Gastrocnemius medialis (tissue), 4 donors: ENCODE measurements at regions not wholly inside any gene's neighbourhood (a gene's known extent, or its start where the extent isn't known, plus 50 kb on each side); places are given as distances from the start of the nearest gene placed in this dataset.

Experiments used
- ATAC-seq, 2 donors: fragments of 150-250 bp; one replicate each; pipeline ENCODE4 v1.9.1; 2016
- DNase-seq, 2 donors: peaks; one replicate each; pipeline ENCODE4 v3.0.0-alpha.2; 2019
- H3K27ac ChIP-seq, 4 donors: fragments of 200-600 bp; sonication (generic); 1 replicate in 1 of 4; 2 replicates in 3 of 4; pipeline ENCODE4 v1.5.1; 2016 to 2018; ENCODE audit warnings: mild to moderate bottlenecking in 2 of 4, moderate library complexity in 1 of 4
- H3K27me3 ChIP-seq, 3 donors: fragments of 200-600 bp; sonication (generic) in 2 of 3; 1 replicate in 1 of 3; 2 replicates in 2 of 3; pipeline versions ENCODE4 v1.5.1 to v1.6.0; 2016 to 2019; ENCODE audit warnings: mild to moderate bottlenecking in 1 of 3, moderate library complexity in 1 of 3
- H3K36me3 ChIP-seq, 2 donors: fragments of 200-600 bp; sonication (generic) in 1 of 2; one replicate each; pipeline ENCODE4 v1.5.1; 2017 to 2018
- H3K4me1 ChIP-seq, 2 donors: fragments of 200-600 bp; sonication (generic) in 1 of 2; one replicate each; pipeline ENCODE4 v1.5.1; 2016 to 2017; ENCODE audit warnings: mild to moderate bottlenecking in 2 of 2
- H3K4me3 ChIP-seq, 4 donors: fragments of 200-600 bp; sonication (generic) in 3 of 4; 1 replicate in 1 of 4; 2 replicates in 3 of 4; pipeline ENCODE4 v1.5.1; 2016 to 2019; ENCODE audit warnings: mild to moderate bottlenecking in 2 of 4
- H3K9me3 ChIP-seq, 3 donors: fragments of 200-600 bp; sonication (generic) in 2 of 3; 1 replicate in 1 of 3; 2 replicates in 2 of 3; pipeline ENCODE4 v1.5.1; 2016 to 2019
- POLR2A ChIP-seq, 2 donors: fragments of 450-650 bp; IDR thresholded peaks; one replicate each; pipeline ENCODE4 v1.6.1; 2017; ENCODE audit warnings: antibody characterized with exemption in 2 of 2, mild to moderate bottlenecking in 2 of 2, moderate library complexity in 2 of 2
- in situ Hi-C, 4 donors: fragments of 200-750 bp; cut with MboI; loops; one replicate each; pipeline versions ENCODE4 v1.15.0 to v1.8.0; 2017; ENCODE audit warnings: low sequenced_read_pairs in 4 of 4
- intact Hi-C: fragments of 100-400 bp; cut with DNase I; formaldehyde crosslinking; loops from one replicate; pipeline ENCODE4 v1.15.1; 2023; ENCODE audit warnings: low total_unique reads
- TF ChIP-seq, protein P1 (sequence below), 5 experiments: fragments of 450-650 bp in 3 of 5; fragments of 200-600 bp in 2 of 5; sonication (generic) in 2 of 5; IDR thresholded peaks in 4 of 5; conservative IDR thresholded peaks in 1 of 5; 1 replicate in 4 of 5; 2 replicates in 1 of 5; pipeline ENCODE4 v1.5.1; 2016 to 2019; ENCODE audit warnings: antibody characterized with exemption in 5 of 5, mild to moderate bottlenecking in 3 of 5, moderate library complexity in 3 of 5

DNA sequence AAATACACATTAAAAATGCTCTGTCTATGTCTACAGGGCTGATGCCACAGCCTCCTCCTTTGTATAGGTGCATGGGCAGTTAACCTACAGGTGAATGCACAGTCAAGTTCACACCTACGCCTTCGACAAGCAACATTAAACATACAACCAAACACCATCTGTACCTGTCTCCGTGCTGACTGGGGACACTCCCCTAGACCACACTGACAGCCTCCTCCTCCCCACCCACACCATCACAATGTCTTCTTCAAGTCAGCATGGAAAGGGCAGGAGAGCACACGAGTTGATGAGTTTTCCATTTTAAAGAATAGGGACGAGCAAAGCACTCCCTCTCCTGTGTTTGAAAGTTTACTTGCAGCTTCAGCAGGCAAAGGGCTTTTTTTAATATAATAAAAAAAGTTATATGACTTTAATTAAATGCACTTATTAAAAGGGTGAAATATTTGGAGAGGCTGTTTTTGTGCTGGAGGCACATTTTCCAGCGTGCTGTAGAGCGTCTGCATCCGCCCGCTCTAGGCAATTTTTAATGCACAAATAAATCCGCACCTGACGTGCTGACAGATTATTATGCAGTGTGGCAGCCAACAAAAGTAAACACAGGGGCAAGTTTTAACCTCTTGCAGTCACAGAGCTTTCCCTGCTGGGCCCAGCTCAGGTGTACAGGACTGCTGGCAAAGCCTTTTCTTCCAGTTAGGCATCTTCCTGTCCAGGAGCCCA lies 367.9 kb downstream of the SOX9 start:
- in situ Hi-C loops (no loop called here), intact Hi-C loops (no loop called here)
- H3K36me3 ChIP-seq, result no peaks in the 10 kb centered on the region
- DNase-seq (no peak), ATAC-seq (no peak)
- H3K27ac ChIP-seq, result no peak overlapping the region
- H3K27me3 ChIP-seq, result no peaks in the 10 kb centered on the region
- no peaks in the 10 kb centered on the region for H3K4me1 ChIP-seq
- no peaks in the 10 kb centered on the region for H3K9me3 ChIP-seq
- TF ChIP-seq POLR2A (IDR thresholded peaks at IDR 0.05), result no peak
- TF ChIP-seq, protein P1, sequence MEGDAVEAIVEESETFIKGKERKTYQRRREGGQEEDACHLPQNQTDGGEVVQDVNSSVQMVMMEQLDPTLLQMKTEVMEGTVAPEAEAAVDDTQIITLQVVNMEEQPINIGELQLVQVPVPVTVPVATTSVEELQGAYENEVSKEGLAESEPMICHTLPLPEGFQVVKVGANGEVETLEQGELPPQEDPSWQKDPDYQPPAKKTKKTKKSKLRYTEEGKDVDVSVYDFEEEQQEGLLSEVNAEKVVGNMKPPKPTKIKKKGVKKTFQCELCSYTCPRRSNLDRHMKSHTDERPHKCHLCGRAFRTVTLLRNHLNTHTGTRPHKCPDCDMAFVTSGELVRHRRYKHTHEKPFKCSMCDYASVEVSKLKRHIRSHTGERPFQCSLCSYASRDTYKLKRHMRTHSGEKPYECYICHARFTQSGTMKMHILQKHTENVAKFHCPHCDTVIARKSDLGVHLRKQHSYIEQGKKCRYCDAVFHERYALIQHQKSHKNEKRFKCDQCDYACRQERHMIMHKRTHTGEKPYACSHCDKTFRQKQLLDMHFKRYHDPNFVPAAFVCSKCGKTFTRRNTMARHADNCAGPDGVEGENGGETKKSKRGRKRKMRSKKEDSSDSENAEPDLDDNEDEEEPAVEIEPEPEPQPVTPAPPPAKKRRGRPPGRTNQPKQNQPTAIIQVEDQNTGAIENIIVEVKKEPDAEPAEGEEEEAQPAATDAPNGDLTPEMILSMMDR (IDR thresholded peaks at IDR 0.05 in 4 of 5, conservative IDR thresholded peaks at IDR 0.05 in 1 of 5), result no peak
- no peak overlapping the region for H3K4me3 ChIP-seq

DNA sequence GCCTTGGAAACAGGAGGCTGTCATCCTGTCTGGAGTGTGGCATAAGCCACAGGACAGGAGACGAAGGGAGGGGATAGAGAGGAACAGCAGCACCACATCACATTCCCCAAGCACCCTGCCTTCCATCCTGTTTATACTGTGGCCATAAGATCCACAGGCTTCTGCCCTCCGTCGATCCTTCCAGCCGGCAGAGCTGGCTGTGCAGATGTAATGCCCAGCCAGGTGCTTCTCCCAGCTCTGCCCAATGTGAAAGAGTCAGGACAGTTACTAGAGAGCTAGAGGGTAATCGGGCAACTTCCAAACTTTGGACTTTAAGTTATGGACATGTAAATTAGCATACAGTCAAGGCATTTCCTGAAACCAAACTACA lies 368.4 kb downstream of the SOX9 start:
- ATAC-seq, result no peak
- Histone ChIP-seq H3K27ac (no peak overlapping the region), H3K36me3 (no peaks in the 10 kb centered on the region), H3K4me1 (no peaks in the 10 kb centered on the region), H3K4me3 (no peak overlapping the region), H3K9me3 (no peaks in the 10 kb centered on the region), H3K27me3 (no peaks in the 10 kb centered on the region)
- in situ Hi-C loops, result no loop called here
- no peak for TF ChIP-seq POLR2A (IDR thresholded peaks at IDR 0.05)
- TF ChIP-seq, protein P1 (IDR thresholded peaks at IDR 0.05 in 4 of 5, conservative IDR thresholded peaks at IDR 0.05 in 1 of 5), result no peak
- DNase-seq, result no peak
- intact Hi-C loops, result no loop called here

- no peaks in the 10 kb centered on the region for H3K9me3 ChIP-seq
- H3K4me3 ChIP-seq, result no peak overlapping the region
- H3K27me3 ChIP-seq, result no peaks in the 10 kb centered on the region
- no peak for ATAC-seq
- H3K27ac ChIP-seq, result no peak overlapping the region
- H3K36me3 ChIP-seq, result no peaks in the 10 kb centered on the region
- intact Hi-C loops, result no loop called here
- TF ChIP-seq, protein P1 (IDR thresholded peaks at IDR 0.05 in 4 of 5, conservative IDR thresholded peaks at IDR 0.05 in 1 of 5), result no peak
- TF ChIP-seq POLR2A (IDR thresholded peaks at IDR 0.05), result no peak
- in situ Hi-C loops, result no loop called here
- H3K4me1 ChIP-seq, result no peaks in the 10 kb centered on the region
- DNase-seq, result no peak
Observed at GRCh38 chr17:72491102-72491501, 370.3 kb downstream of the SOX9 start.

DNA sequence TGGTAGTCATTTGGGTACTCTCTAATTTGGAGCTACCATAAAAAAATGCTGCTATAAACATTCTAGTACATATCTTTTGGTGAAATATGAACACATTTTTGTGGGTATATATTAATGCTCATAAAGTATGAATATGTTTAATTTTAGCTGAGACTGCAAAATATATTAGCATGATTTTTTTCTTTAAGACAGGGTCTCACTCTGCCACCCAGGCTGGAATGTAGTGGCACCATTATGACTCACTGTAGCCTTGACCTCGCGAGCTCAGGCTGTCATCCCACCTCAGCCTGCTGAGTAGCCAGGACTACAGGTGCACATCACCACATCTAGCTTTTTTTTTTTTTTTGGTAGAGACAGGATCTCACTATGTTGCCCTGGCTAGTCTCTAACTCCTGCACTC lies 371.7 kb downstream of the SOX9 start:
- intact Hi-C loops, result no loop called here
- no peak for ATAC-seq
- Histone ChIP-seq H3K27me3 (no peaks in the 10 kb centered on the region), H3K27ac (no peak overlapping the region), H3K4me1 (no peaks in the 10 kb centered on the region), H3K9me3 (no peaks in the 10 kb centered on the region), H3K36me3 (no peaks in the 10 kb centered on the region), H3K4me3 (no peak overlapping the region)
- DNase-seq, result no peak
- in situ Hi-C loops, result no loop called here
- TF ChIP-seq, protein P1 (IDR thresholded peaks at IDR 0.05 in 4 of 5, conservative IDR thresholded peaks at IDR 0.05 in 1 of 5), result no peak
- TF ChIP-seq POLR2A (IDR thresholded peaks at IDR 0.05), result no peak

DNA sequence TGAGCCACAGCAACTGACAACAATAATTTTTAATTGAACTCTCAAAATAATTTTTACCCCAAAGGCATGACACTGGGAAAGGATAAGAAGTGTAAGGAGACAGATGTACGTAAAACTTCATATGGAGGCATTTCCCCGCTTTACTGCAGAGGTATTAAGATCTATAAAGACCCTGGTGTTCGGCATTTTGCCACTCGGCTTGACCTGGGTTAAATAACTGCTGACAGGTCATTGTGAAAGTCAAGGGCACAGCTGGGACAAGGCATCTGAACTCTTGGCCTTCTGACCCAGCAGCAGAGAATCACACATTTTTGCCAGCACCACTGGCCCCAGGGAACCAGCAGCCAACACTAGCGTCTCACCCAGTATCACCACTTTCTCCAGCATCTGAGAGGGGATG lies 372.1 kb downstream of the SOX9 start:
- intact Hi-C loops, result no loop called here
- no peaks in the 10 kb centered on the region for H3K9me3 ChIP-seq
- H3K4me3 ChIP-seq, result no peak overlapping the region
- no peak overlapping the region for H3K27ac ChIP-seq
- ATAC-seq, result no peak
- in situ Hi-C loops, result no loop called here
- TF ChIP-seq, protein P1 (IDR thresholded peaks at IDR 0.05 in 4 of 5, conservative IDR thresholded peaks at IDR 0.05 in 1 of 5), result no peak
- no peak for TF ChIP-seq POLR2A (IDR thresholded peaks at IDR 0.05)
- H3K27me3 ChIP-seq, result no peaks in the 10 kb centered on the region
- H3K36me3 ChIP-seq, result no peaks in the 10 kb centered on the region
- no peak for DNase-seq
- no peaks in the 10 kb centered on the region for H3K4me1 ChIP-seq
